HG02973 (cell line): ENCODE measurements at regions not wholly inside any gene's neighbourhood (a gene's known extent, or its start where the extent isn't known, plus 50 kb on each side); places are given as distances from the start of the nearest gene placed in this dataset.

Experiments
- ATAC-seq: cut with Tn5 transposase; IDR thresholded peaks from one replicate; pipeline ENCODE4 v1.9.1; 2021; ENCODE audit warnings: moderate library complexity; ENCODE audit not compliant: unreplicated experiment

- no peak for ATAC-seq
Measured at GRCh38 chr7:116445447-116446211, 53.9 kb upstream of the CAV2 start.

DNA sequence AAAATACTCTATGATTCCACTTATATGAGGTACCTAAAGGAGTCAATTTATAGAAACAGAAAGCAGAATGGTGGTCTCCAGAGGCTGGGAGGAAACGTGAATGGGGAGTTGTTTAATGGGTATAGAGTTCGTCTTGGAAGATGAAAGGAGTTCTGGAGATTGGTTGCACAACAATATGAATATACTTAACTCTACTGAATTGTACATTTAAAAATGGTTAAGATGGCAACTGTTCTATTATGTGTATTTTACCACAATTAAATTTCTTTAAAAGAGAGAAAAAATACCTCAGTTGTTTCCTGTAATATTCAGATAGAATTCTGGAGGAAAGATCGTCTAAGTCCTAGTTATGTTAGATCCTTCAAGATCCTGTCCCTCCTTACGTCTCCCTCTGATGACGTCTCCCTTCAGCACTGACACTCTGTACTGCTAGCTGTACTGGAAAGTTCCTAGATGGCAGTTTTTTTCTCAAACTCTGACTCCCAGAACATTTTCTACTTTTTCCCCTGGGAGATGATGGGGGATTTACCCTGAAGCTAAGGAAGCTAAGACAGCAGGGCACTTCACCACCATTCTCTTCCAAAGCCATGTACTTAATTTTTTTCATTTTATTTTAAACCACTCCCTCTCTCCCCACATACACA, 53.2 kb upstream of the CAV2 start:
- no peak for ATAC-seq

GRCh38 chr7:116447436-116447835, 52.1 kb upstream of the CAV2 start:
- ATAC-seq = no peak

DNA sequence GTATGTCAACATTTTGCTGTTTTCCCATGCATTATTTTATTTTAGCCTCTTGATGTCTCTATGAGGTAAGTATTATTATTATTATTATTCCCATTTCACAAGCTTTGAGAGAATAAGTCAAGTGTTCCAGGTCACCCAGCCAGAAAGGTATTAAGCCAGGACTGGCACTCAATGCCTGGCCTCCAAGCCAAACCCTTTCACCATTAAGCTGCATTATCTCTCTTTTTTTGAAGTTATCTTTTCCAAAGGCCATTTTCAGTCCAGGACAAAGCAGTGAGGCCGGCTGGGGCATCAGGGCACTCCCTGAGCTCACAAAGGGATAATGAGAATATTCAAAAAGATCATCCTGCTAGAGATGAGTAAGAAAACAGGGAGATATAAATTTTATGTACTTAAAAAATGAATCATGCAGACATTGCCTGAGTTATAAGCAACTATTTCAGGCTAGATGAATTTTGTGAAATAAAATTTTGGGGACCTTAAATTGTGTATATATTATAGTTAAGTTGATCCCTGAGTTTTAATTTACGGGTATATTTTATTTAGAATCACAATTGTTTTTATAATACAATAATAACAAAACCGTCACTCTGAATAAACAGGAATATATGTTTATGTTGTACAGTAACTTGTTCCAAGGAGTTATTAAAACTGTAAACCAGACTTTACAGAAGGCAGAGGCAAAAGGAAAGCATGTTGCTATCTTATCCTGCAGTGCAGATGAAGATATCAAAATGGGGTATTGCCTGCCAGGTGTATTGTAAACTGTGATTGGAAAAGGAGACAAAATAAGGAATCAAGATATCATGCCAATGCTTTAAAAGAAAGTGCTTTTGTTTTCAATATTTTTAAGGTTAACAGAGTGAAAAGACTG, 51.3 kb upstream of the CAV2 start:
- ATAC-seq = no peak

DNA sequence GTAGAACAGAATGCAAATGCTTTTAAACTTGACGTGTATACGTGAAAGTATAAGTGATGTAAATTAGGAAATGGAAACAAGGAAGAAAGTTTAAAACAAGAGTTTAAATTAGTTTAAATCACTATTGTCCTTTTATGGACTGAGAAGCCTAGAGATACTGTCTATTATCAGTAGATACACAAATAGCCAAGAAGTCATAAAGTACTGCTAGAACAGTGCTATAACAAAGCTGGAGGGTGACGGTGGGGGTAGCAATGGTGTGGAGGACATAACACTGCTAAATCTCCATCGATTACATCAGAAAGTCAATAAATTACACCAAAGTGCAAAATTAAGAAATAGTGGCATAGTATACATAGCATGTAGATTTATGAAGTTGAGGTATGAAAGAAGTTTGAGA, 50.1 kb upstream of the CAV2 start:
- ATAC-seq = no peak
